Lower leg skin (tissue), 3 donors: ENCODE measurements at regions not wholly inside any gene's neighbourhood (a gene's known extent, or its start where the extent isn't known, plus 50 kb on each side); places are given as distances from the start of the nearest gene placed in this dataset.

Experiments
- CTCF ChIP-seq, 3 donors: fragments of 450-650 bp; IDR thresholded peaks; one replicate each; pipeline ENCODE4 v1.5.1; 2016; ENCODE audit warnings: antibody characterized with exemption in 3 of 3, mild to moderate bottlenecking in 3 of 3, moderate library complexity in 2 of 3
- POLR2A ChIP-seq, 2 donors: fragments of 450-650 bp; IDR thresholded peaks; one replicate each; pipeline ENCODE4 v1.6.1; 2016 to 2017; ENCODE audit warnings: antibody characterized with exemption in 2 of 2, mild to moderate bottlenecking in 1 of 2, moderate library complexity in 1 of 2

- TF ChIP-seq CTCF (IDR thresholded peaks at IDR 0.05) = no peak
- TF ChIP-seq POLR2A (IDR thresholded peaks at IDR 0.05) = no peak
Measured at GRCh38 chr16:65895906-65896305, 470.6 kb upstream of the CDH5 start.
